ENCODE measurements at regions not wholly inside any gene's neighbourhood (a gene's known extent, or its start where the extent isn't known, plus 50 kb on each side); places are given as distances from the start of the nearest gene placed in this dataset.

- no peak for TF ChIP-seq EZH2 (IDR thresholded peaks at IDR 0.05; ENCODE audit: borderline replicate concordance, low read depth, low read length, severe bottlenecking)
- no peak for TF ChIP-seq CTCF (IDR thresholded peaks at IDR 0.05; ENCODE audit: extremely low read depth in 1 of 2, insufficient read depth in 1 of 2, low read depth in 1 of 2, low read length in 2 of 2)
- TF ChIP-seq MAX (IDR thresholded peaks at IDR 0.05; ENCODE audit: insufficient read depth, insufficient read length), result no peak
- TF ChIP-seq POLR2A (IDR thresholded peaks at IDR 0.05; ENCODE audit: low read depth, low read length), result no peak
Measured at GRCh38 chrX:45727761-45728160, 527.1 kb upstream of the DIPK2B start.
